Adrenal gland (tissue), 5 donors: ENCODE measurements at regions not wholly inside any gene's neighbourhood (a gene's known extent, or its start where the extent isn't known, plus 50 kb on each side); places are given as distances from the start of the nearest gene placed in this dataset.

ENCODE experiments used
- POLR2A ChIP-seq, 2 donors: fragments of 450-650 bp; IDR thresholded peaks; one replicate each; pipeline ENCODE4 v1.6.1; 2017; ENCODE audit warnings: antibody characterized with exemption in 2 of 2, mild to moderate bottlenecking in 2 of 2, moderate library complexity in 1 of 2
- TF ChIP-seq, protein P1 (sequence below), 6 experiments: fragments of 450-650 bp in 4 of 6; fragments of 200-600 bp in 2 of 6; sonication (generic) in 1 of 6; IDR thresholded peaks; 1 replicate in 5 of 6; 2 replicates in 1 of 6; pipeline versions ENCODE4 v1.5.1 to v1.8.0; 2016 to 2021; ENCODE audit warnings: antibody characterized with exemption in 6 of 6, mild to moderate bottlenecking in 2 of 6, moderate library complexity in 1 of 6
- donor health status: DM: no; HTN: no; CAD: no.

DNA sequence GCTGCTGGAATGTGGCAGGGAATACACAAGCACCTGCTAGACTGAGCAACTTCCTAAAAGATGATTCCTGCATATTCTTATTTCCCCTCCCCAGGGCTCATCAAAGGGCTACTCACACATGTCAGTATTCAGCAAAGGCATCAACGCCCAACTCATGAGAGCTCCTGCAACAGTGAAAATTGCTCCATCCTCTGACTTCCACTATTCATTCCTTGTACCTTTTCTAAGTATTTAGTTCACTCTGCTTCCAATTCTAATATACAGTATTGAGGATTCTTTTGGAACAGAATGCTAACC, 84.1 kb downstream of the SCN11A start:
- TF ChIP-seq, protein P1, sequence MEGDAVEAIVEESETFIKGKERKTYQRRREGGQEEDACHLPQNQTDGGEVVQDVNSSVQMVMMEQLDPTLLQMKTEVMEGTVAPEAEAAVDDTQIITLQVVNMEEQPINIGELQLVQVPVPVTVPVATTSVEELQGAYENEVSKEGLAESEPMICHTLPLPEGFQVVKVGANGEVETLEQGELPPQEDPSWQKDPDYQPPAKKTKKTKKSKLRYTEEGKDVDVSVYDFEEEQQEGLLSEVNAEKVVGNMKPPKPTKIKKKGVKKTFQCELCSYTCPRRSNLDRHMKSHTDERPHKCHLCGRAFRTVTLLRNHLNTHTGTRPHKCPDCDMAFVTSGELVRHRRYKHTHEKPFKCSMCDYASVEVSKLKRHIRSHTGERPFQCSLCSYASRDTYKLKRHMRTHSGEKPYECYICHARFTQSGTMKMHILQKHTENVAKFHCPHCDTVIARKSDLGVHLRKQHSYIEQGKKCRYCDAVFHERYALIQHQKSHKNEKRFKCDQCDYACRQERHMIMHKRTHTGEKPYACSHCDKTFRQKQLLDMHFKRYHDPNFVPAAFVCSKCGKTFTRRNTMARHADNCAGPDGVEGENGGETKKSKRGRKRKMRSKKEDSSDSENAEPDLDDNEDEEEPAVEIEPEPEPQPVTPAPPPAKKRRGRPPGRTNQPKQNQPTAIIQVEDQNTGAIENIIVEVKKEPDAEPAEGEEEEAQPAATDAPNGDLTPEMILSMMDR (IDR thresholded peaks at IDR 0.05), result no peak
- TF ChIP-seq POLR2A (IDR thresholded peaks at IDR 0.05), result no peak
